SU-DHL-6 (cell line): ENCODE measurements at regions not wholly inside any gene's neighbourhood (a gene's known extent, or its start where the extent isn't known, plus 50 kb on each side); places are given as distances from the start of the nearest gene placed in this dataset.

ENCODE experiments used
- H2AFZ ChIP-seq: fragments of 200-600 bp; sonication (generic); 2 replicates; pipeline ENCODE4 v1.6.1; 2014; ENCODE audit warnings: low read depth, mild to moderate bottlenecking, moderate library complexity, mixed read lengths, antibody characterized with exemption, low read length; ENCODE audit not compliant: severe bottlenecking
- H3F3A ChIP-seq: fragments of 200-600 bp; shearing (Covaris generic); 2 replicates; pipeline ENCODE4 v1.6.0; 2016; ENCODE audit warnings: antibody characterized with exemption, mild to moderate bottlenecking; ENCODE audit not compliant: insufficient read depth
- H3K27ac ChIP-seq: fragments of 200-600 bp; sonication (generic); 2 replicates; pipeline ENCODE4 v1.5.1; 2016; ENCODE audit warnings: low read depth, mild to moderate bottlenecking, low read length, moderate library complexity, mixed read lengths
- H3K27me3 ChIP-seq: fragments of 200-600 bp; sonication (generic), shearing (Covaris generic); 2 replicates; pipeline ENCODE4 v1.6.0; 2014; ENCODE audit warnings: mild to moderate bottlenecking, low read length
- H3K36me3 ChIP-seq: fragments of 200-600 bp; sonication (generic); 2 replicates; pipeline ENCODE4 v1.6.1; 2014; ENCODE audit warnings: mild to moderate bottlenecking, low read length, mixed read lengths
- H3K4me2 ChIP-seq: fragments of 300-600, 200-600 bp; shearing (Covaris generic), sonication (generic); 2 replicates; pipeline ENCODE4 v1.6.0; 2014; ENCODE audit warnings: low read length, low read depth, mild to moderate bottlenecking; ENCODE audit not compliant: poor library complexity, severe bottlenecking
- H3K4me3 ChIP-seq: fragments of 200-600 bp; sonication (generic); 2 replicates; pipeline ENCODE4 v1.5.1; 2014; ENCODE audit warnings: antibody characterized with exemption, low read length, mild to moderate bottlenecking, mixed read lengths; ENCODE audit not compliant: insufficient read depth, poor library complexity, severe bottlenecking
- H3K79me2 ChIP-seq: fragments of 200-600 bp; sonication (generic); 2 replicates; pipeline ENCODE4 v1.6.1; 2014; ENCODE audit warnings: mild to moderate bottlenecking, low read length, moderate library complexity; ENCODE audit not compliant: insufficient read depth
- H3K9ac ChIP-seq: fragments of 200-600 bp; sonication (generic); 2 replicates; pipeline ENCODE4 v1.7.0; 2014; ENCODE audit warnings: mild to moderate bottlenecking, low read length
- H3K9me2 ChIP-seq: fragments of 200-600 bp; sonication (generic); replicated peaks from 2 replicates; pipeline ENCODE4 v1.6.1; 2014; ENCODE audit warnings: low read length; ENCODE audit not compliant: insufficient read depth
- H3K9me3 ChIP-seq: fragments of 200-600 bp; sonication (generic); 2 replicates; pipeline ENCODE4 v1.6.1; 2014; ENCODE audit warnings: low read length, mixed read lengths; ENCODE audit not compliant: insufficient read depth
- H4K20me1 ChIP-seq: fragments of 200-600 bp; sonication (generic); 2 replicates; pipeline ENCODE4 v1.6.1; 2014; ENCODE audit warnings: low read depth, mild to moderate bottlenecking, antibody characterized with exemption, low read length, moderate library complexity, mixed read lengths
- EZH2phosphoT487 ChIP-seq: fragments of 200-600 bp; sonication (generic), shearing (Covaris generic); conservative IDR thresholded peaks from 2 replicates; pipeline ENCODE4 v1.6.1; 2018; ENCODE audit warnings: mild to moderate bottlenecking, antibody characterized with exemption, low read length, moderate library complexity, mixed read lengths
- TF ChIP-seq, protein P1 (sequence below): fragments of 200-600 bp; sonication (generic); IDR thresholded peaks from one replicate; pipeline ENCODE4 v1.5.1; 2017; ENCODE audit warnings: antibody characterized with exemption, mild to moderate bottlenecking, low read length, moderate library complexity; ENCODE audit not compliant: insufficient read depth, poor library complexity, severe bottlenecking

DNA sequence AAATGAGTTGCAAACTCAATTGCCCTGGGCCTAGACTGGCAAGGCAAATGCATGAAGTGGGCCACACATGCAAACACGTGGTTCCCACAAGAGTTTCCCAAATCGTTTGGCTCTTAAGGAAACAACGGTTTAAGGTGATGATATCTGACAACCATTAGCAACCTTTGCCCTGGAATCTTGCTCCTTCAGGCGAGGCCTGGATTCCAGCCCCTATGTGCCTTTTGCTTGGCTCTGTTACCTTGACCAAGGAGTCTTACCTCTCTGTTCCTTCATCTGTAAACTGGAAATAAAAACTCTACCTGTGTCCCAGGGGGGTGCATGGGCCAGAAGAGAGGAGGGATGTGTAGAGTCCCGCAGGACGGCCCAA lies 72.1 kb upstream of the CASZ1 start:
- H3K79me2 ChIP-seq, result no peaks in the 10 kb centered on the region
- no peaks in the 10 kb centered on the region for H3F3A ChIP-seq
- H3K27me3 ChIP-seq, result no peaks in the 10 kb centered on the region
- no peaks in the 10 kb centered on the region for H4K20me1 ChIP-seq
- H3K36me3 ChIP-seq, result no peaks in the 10 kb centered on the region
- no peak overlapping the region for H3K27ac ChIP-seq
- H3K9me3 ChIP-seq, result no peaks in the 10 kb centered on the region
- no peak overlapping the region for H3K4me2 ChIP-seq
- no peak overlapping the region for H3K4me3 ChIP-seq
- no peak overlapping the region for H3K9ac ChIP-seq
- no peak overlapping the region for H2AFZ ChIP-seq
- no peaks in the 10 kb centered on the region for H3K9me2 ChIP-seq
- TF ChIP-seq EZH2phosphoT487, result no peak
- TF ChIP-seq, protein P1, sequence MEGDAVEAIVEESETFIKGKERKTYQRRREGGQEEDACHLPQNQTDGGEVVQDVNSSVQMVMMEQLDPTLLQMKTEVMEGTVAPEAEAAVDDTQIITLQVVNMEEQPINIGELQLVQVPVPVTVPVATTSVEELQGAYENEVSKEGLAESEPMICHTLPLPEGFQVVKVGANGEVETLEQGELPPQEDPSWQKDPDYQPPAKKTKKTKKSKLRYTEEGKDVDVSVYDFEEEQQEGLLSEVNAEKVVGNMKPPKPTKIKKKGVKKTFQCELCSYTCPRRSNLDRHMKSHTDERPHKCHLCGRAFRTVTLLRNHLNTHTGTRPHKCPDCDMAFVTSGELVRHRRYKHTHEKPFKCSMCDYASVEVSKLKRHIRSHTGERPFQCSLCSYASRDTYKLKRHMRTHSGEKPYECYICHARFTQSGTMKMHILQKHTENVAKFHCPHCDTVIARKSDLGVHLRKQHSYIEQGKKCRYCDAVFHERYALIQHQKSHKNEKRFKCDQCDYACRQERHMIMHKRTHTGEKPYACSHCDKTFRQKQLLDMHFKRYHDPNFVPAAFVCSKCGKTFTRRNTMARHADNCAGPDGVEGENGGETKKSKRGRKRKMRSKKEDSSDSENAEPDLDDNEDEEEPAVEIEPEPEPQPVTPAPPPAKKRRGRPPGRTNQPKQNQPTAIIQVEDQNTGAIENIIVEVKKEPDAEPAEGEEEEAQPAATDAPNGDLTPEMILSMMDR, result no peak

DNA sequence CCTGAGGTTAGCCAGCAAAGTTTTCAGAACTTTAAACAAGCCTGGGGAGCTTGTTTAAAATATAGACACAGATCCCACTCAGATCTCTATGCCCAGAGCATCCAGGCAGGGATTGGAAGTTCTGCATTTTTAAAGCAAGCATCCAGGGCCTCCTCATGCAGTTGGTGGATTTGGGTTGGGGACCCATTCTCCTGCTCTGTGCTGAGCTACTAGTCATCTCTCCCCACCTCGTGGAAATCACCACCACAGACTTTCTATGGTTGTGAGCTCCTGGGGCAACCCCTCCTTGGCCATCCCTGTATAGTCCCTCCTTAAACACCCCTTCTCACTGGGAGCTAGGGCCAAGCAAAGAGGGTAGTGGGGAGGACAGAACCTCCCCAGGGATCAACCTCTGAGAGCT lies 73.5 kb upstream of the CASZ1 start:
- H3K79me2 ChIP-seq, result no peaks in the 10 kb centered on the region
- no peak overlapping the region for H3K4me3 ChIP-seq
- H3K9ac ChIP-seq, result no peak overlapping the region
- no peak overlapping the region for H2AFZ ChIP-seq
- no peak overlapping the region for H3K4me2 ChIP-seq
- no peaks in the 10 kb centered on the region for H3K27me3 ChIP-seq
- no peaks in the 10 kb centered on the region for H3F3A ChIP-seq
- no peak overlapping the region for H3K27ac ChIP-seq
- TF ChIP-seq EZH2phosphoT487, result no peak
- TF ChIP-seq, protein P1, result no peak
- no peaks in the 10 kb centered on the region for H3K36me3 ChIP-seq
- H4K20me1 ChIP-seq, result no peaks in the 10 kb centered on the region
- H3K9me3 ChIP-seq, result no peaks in the 10 kb centered on the region
- H3K9me2 ChIP-seq, result no peaks in the 10 kb centered on the region

- Histone ChIP-seq H3K27ac (no peak overlapping the region), H3K9me3 (no peaks in the 10 kb centered on the region), H3K36me3 (no peaks in the 10 kb centered on the region), H3K9ac (no peak overlapping the region), H2AFZ (no peak overlapping the region), H4K20me1 (no peaks in the 10 kb centered on the region), H3F3A (no peaks in the 10 kb centered on the region), H3K4me2 (no peak overlapping the region), H3K79me2 (no peaks in the 10 kb centered on the region), H3K27me3 (no peaks in the 10 kb centered on the region), H3K9me2 (no peaks in the 10 kb centered on the region), H3K4me3 (no peak overlapping the region)
- no peak for TF ChIP-seq EZH2phosphoT487
- TF ChIP-seq, protein P1, result no peak
These were observed 74.1 kb upstream of the CASZ1 start for GRCh38 chr1:10870493-10871096.
